GM12872 (cell line): ENCODE measurements at regions not wholly inside any gene's neighbourhood (a gene's known extent, or its start where the extent isn't known, plus 50 kb on each side); places are given as distances from the start of the nearest gene placed in this dataset.

Experiments
- TF ChIP-seq, protein P1 (sequence below): IDR thresholded peaks from 3 replicates; pipeline ENCODE4 v1.5.1; 2011; ENCODE audit warnings: low read depth, mild to moderate bottlenecking, low read length, moderate library complexity; ENCODE audit not compliant: insufficient read depth

DNA sequence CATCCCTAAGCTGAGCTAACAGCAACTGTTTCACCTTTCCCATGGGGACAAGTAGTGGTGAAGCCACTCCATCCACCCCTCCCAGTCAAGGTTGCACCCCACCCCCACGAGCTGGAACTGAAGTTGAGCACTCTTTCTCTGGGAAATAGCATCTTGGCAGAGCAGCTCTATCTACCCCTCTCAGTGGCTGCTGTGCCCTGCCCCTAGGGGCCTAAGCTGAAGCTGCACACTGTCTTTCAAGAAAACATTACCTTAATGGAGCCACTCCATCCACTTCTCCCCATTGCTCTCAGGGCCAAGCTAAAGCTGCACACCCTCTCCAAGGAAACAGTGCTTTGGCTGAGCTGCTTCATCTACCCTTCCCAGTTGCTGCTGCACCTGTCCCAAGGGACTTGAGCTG, 170.6 kb upstream of the CCDC196 start:
- TF ChIP-seq, protein P1, sequence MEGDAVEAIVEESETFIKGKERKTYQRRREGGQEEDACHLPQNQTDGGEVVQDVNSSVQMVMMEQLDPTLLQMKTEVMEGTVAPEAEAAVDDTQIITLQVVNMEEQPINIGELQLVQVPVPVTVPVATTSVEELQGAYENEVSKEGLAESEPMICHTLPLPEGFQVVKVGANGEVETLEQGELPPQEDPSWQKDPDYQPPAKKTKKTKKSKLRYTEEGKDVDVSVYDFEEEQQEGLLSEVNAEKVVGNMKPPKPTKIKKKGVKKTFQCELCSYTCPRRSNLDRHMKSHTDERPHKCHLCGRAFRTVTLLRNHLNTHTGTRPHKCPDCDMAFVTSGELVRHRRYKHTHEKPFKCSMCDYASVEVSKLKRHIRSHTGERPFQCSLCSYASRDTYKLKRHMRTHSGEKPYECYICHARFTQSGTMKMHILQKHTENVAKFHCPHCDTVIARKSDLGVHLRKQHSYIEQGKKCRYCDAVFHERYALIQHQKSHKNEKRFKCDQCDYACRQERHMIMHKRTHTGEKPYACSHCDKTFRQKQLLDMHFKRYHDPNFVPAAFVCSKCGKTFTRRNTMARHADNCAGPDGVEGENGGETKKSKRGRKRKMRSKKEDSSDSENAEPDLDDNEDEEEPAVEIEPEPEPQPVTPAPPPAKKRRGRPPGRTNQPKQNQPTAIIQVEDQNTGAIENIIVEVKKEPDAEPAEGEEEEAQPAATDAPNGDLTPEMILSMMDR, result peak; percentile 25; the same call in 1 of the 3 replicates

DNA sequence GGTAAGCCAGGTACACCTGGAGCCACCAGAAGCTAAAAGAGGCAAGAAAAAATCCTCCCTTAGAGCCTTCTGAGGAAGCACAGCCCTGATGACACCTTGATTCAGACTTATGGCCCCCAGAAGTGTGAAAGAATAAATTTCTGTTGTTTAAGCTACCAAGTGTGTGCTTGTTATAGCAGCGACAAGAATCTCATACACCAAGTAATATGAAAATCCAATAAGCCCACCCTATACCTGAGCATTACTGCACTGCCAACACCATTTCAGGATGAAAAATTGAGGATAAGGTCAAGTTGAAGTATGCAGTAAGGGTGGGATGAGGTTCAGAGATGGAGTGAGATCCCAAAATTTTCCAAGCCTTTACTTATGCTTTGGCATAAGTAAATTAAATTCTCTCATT, 163.6 kb upstream of the CCDC196 start:
- TF ChIP-seq, protein P1, result no peak

DNA sequence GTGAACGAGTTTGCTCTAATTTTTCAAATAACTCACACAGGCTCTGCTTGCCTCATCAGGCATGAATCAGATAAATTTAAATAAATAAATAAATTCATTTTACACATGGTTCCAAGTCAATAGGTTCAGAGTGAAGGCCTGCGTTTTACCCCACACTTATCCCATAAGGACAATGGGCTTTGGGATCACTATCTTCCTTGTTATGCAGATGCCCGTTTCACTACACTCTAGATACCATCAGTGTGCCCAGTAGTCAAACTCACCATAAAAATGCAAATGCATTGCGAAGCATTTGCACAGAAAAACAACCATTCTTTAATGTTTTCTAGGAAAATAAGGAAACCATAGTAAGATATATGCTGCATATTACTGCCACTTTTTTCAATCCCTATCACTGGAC, 155.9 kb upstream of the CCDC196 start:
- TF ChIP-seq, protein P1, result no peak

DNA sequence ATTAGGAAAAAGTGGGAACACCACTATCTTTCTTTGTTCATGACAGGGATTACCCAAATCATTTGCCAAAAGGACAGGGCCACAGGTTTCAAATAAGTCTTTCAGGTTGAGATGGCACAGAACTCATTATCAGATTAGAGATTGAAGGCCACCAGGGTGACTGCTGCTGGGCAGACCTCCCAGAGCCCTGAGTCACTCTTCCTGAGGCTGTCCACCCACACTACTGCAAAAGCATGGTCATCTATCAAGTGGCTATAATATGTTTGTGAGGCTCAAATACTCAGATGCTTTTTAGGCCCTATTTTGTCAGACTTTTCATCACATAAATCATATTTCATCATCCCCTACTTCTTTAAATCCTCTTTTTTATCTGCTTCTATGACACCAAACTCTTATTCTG, 155.3 kb upstream of the CCDC196 start:
- TF ChIP-seq, protein P1, result no peak

DNA sequence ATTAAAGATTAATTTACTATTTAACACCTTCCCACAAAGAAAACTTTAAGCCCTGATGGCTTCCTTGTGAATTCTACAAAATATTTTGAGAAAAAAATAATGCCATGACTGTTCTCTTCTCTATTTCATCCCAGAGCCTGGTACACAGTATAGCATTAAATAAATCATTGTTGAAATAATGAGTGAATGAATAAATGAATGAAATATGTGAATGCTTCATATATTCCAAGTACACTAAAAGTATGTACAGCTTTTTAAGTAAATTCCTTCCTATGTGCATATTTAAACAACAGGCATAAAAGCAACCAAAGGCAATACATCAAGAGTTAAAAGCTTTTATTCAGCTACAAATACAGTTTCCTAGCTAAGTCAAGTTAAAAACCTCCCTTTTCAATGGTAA, 144.9 kb upstream of the CCDC196 start:
- TF ChIP-seq, protein P1, result no peak

DNA sequence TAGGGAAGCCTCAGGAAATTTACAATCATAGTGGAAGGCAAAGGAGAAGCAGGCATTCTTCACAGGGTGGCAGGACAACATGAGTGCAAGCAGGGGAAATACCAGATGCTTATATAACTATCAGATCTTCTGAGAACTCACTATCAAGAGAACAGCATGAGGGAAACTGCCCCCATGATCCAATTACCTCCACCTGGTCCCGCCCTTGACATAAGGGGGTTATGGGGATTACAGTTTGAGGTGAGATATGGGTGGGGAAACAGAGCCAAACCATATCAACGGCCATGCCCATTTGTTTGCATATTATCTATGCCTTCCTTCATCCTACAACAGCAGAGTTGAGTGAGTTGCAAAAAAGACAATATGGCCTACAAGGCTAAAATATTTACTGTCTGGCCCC, 140.2 kb upstream of the CCDC196 start:
- TF ChIP-seq, protein P1, result no peak

DNA sequence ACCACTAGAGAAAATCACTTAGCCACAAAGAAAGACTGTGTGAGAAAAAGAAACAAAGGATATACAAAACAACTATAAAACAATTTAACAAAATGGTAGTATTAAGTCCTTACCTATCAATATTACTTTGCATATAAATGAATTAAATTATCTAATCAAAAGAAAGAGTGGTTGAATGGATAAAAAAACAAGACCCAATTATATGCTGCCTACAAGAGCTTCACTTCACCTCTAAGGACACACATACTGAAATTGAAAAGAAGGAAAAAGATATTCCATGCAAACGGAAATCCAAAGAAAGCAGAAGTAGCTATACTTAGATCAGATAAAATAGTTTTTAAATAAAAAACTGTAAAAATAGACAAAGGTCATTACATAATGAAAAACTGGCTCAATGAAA, 134.9 kb upstream of the CCDC196 start:
- TF ChIP-seq, protein P1, result no peak

DNA sequence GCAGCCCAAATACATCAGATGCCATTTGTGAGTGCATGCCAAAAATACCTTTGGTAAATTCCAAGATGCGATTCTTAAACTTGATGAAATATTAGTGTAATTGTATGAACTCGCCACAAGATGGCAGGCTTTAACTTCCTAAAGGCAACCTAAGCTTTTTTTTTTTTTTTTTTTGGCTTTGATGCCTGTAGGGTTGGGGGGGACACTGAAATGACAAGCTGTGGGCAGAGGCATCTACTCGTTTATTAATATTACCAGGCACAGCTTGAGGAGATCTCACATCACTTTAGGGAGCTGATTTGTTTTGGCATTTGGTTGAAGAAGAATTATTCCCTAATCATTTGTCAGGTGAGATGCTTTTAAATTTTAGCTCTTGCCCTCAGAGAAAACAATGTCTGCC, 126.7 kb upstream of the CCDC196 start:
- TF ChIP-seq, protein P1, result peak; percentile 56
